Limb (tissue), 2 donors: ENCODE measurements at regions not wholly inside any gene's neighbourhood (a gene's known extent, or its start where the extent isn't known, plus 50 kb on each side); places are given as distances from the start of the nearest gene placed in this dataset.
"Not testable (repeated sequence)": the region's sequence is repeated elsewhere in the genome, so short reads cannot be mapped to it uniquely, and the experiment has no call there.

Experiments used
- DNase-seq, 2 donors: peaks; one replicate each; pipeline ENCODE4 v3.0.0-alpha.2; 2016; ENCODE audit errors: extremely low spot score in 2 of 2

DNA sequence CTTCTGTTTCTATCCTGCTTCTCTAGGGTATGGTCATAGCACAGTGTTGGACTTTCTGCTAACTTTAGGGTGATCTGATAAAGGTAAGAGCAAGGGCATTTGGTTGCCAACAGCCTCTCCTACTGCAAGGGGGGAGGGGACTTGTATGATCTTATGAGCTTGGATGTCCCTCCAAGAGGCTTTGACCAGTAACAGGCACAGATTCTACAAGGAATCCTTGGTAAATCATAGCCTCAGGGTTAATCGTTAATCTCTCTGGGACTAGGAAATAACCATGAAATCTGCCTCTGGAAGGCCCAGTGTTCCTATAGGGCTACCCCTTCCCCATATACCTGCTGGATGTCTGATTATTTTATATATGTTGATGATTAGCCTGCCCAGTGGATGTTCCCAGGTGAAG, 134.8 kb upstream of the TNFSF4 start:
- no peak for DNase-seq

DNA sequence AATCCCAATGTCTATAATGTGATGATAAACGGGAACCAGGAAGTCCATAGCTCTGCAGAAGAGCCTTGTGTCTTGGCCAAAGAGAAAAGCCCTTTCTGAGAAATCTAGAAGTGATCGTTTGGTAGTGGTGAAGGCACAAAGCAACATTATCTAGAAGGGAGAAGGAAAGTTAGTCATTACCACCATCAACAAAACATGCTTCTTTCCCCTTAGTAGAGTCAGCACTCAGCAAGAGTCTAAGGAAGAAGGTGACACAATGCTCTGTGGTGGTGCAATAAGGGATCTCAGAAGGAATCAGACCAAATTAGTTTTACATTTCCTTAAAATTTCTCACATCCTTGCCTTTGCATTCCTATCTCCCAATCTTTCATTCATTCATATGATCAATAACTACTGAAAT, 134.4 kb upstream of the PRDX6 start:
- no peak for DNase-seq

DNA sequence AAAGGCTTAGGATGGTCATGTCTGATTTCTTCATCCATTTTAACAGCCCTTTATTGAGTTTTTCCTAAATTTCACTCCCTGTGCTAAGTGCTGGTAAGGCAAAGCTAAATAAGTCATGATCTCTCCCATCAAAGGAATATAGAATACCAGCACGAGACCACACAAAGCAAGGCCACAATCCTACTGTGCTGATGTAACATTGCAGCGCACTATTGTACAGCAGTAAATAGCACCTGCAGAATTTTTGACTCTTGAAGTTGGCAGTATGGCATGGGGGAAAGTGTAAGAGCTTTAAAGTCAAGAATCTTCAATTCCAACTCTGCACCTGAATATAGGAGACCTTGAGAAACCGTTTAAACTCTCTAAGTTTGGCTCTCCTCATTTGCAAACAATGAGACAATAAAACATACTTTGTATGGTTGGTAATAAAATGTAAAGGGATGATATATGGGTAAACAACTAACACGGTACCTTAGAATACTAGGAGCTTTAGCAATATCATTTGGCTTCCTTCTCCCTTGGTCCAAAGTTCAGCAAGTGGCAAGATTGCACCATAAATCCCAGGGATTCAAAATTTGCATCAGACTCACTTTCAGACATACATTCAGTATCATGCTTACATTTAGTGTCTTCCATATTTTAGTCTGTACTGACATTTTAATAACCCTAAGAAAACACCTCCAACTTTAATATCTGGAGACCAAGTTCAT, 132.9 kb upstream of the PRDX6 start:
- DNase-seq: no peak

DNA sequence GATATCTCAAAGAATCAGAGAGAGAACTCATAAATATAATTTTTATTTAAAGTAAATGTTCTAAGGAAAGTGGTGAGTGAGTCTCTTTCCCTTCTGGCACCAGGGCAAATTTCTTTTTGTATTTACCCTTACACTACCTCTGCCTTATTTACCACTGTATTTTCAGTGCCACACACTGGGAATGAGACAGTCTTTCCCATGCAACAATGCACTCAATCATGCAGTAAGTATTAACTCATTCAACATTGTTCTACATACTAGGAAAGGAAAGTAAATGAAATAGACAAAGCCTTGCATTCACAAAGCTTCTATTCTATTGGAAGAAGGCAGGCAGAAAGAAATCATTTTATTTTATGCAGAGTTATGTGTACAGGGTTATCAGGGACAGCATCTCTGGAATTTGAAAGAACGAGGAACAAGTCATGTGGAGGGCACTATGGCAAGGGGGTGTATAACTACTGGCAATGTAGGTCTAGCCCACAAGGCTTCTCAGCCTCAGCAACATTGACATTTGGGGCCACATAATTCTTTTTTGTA, 129.8 kb upstream of the PRDX6 start:
- no peak for DNase-seq

DNA sequence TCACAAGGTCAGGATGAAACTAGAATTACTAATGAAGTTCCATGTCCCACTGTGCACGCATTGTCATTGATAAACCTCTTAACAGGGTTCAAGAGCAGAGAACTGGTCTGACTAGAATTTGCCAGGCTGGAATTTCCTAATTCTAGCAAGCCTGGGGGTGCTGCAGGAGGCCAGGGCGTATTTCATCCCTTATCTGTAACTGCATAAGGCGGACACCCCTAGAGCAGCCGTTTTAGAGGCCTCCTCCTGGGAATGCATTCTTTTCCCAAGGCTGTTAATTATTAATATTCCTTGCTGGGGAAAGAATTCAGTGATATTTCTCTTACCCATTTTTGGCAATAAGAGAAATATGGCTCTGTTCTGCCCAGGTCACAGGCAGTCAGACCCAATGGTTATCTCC, 124.5 kb upstream of the PRDX6 start:
- not testable (repeated sequence) for DNase-seq

DNA sequence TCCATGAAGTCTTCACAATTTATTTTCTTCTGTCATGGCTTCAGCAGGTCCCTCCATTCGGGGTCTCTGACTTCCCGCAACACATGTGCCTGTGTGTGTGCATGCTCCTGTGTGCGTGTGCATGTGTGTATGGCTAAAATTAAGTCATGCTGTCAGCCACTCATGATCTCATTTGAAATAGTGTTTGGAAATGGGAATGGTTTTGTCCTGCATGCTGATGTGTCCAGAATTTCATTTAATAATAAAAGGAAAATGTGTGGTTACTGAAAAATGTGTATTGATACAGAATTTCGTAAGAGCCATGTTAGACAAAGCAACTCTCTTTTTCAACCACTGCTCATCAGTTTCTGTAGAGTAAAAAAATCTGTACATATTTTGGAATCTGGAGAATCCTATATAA, 123.8 kb upstream of the PRDX6 start:
- no peak for DNase-seq

DNA sequence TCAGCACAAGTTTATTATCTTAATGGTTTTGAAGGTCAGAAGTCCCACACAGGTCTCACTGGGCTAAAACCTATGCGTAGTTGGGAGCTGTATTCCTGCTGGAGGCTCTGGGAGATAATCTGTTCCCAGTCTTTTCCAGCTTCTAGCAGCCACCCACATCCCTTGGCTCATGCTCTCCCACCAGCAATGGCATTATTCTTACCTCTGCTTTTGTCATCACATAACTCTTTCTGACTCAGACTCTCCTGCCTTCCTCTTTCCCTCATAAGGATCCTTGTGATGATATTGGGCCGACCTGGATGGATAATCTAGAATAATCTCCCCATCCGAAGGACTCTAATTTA, 122.2 kb upstream of the PRDX6 start:
- DNase-seq: no peak

DNA sequence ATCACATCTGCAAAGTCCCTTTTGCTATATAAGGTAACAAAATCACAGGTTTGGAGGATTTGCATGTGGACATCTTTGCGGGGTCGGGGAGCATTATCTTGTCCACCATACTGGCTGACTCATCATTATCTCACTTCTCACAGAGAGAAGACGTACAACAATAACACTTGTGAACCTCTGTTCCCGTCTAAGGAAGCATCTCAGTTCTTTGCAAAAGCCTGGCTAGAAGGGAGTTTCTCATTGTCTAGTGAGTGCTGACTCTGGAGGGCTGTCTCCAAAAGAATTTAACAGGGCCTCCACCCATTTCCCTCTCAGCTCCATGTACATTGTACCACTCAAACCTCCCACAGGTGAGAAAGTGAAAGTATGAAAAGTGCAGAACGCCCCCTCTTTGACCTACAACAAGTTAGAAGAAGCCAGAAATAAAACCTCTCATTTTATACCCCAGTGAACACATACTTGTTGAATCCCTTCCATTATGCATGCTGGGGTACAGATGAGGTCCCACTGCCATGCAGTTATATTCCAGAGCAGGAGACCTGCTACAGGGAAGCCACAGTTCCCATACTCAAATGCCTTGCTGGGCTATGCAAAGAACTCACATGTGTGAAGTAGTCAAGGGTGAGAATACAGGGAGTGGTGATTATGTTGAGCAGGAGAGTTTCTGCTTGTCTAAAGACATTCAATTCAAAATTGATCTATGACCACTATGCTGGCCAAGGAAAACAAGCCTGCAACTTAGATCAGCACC, 121.7 kb upstream of the PRDX6 start:
- DNase-seq: no peak

DNA sequence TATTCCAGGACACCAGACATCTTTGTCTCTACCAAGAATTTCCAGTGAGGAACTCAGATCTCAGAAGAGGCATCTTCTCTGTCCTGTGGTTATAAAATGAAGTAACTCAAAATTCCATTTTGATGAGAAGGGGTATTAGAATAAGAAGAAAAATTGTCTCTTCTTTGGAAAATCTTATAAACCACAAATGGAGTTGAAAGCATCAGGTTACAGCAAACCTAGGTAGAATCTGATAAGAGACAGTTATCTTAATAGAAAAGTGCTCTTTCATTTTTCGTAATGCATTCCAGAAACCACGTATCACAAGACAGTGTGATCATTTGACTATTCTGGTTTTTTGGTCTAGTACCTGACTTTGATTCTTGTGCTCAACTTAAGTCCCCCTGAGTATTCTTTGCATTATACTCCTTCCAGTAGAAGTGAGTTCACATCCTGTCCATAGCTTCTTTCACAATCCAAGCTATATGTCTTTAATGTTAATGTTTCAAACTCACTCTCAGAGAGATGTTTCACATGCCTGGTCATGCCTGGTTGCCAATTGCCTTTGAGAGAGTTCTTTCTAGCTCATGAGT, 120.9 kb upstream of the PRDX6 start:
- no peak for DNase-seq

DNA sequence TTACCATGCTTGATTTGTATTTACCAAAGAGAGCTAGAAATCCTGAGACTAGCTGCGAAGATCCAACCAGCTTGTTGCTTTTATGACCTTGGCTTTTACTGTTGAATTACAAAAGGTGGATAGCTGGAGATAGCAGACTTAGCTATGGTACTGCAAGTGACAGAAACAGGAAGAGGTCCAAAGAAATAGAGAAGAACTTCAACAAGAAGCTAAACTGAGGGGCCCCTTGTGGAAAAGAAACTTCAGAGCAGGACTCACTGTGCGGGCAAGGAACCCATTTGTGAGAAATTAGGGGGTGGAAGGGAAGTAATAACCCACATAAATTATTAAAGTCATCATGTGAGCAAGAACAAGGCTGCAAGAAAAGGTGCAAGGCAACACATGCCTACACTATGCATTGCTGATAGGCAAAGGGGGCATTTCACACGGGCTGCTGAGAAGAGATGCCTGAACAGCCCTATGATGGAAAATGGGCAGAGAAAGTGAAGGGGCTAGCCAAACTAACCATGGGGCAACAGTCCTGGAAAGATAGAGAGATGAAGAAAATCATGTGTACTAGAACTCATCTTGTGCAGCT, 116.6 kb upstream of the PRDX6 start:
- no peak for DNase-seq

DNA sequence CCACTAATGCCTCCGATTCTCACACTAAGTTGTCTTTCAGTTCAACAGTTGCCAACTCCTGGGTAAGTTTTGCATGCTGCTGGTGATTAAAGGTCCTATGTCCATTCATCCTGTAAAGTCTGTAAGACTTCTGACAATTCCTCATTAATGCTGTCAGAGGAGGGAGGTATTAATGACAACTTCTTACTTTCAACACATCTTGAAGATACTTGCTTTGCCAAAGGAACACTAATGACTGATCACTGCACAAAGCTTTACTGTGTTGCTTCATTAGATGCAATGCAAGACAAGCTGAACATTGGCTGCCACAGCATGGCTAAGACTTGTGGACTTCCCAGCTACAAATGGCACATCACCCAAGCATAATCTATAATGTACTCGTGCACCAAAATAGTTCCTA, 114.6 kb upstream of the PRDX6 start:
- DNase-seq: no peak

DNA sequence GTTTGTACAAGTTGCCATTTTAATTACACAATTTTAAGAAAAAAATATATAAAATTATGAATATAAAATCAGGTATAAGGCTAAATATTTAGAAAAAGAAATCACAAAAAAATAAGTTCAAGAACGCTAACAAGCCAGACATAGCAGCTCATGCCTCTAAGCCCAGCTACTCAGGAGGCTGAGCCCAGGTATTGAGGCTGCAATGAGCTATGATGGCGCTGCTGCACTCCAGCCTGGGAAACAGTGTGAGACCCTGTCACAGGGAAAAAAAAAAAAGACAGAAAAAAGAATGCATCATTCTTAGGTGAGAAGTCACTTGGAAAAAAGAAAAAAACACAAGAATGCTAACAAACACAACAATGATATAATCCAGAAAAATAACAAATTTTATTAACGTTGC, 112.3 kb upstream of the PRDX6 start:
- no peak for DNase-seq

DNA sequence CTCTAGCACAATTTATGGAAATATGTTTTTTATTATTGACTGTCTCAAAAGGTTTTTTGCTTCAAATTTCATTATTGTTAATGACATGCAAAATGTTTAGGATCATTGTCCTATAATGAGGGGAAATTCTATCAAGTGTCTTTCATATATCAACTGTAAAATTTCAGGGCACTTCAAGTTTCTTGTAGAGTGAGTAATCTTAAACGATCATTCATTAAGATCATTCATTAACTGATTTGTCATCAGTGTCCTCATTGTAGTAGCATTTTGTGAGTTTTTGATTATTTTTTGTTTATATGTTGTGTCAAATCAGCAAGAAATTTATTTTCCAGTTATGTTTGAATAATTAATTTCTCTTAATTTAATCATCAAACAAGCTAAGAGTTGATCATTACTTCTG, 111.8 kb upstream of the PRDX6 start:
- DNase-seq: no peak

DNA sequence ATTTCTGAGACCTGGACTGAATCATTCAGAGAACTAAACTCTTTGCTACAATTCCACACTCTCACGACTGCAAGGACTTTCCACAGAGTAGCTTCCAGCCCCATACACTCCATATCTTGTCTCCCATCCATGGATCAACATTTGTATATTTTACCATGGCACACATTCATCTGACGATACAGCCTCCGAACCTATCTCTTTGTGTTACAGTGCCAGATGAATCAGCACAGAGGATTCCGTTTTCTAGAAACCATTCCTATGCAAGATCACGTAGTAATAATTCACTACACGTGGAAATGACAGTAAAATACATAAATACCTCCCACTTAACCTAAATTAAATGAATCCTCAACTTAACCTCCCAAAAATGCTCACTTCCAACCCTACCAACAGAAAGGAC, 110.0 kb upstream of the PRDX6 start:
- DNase-seq: no peak

DNA sequence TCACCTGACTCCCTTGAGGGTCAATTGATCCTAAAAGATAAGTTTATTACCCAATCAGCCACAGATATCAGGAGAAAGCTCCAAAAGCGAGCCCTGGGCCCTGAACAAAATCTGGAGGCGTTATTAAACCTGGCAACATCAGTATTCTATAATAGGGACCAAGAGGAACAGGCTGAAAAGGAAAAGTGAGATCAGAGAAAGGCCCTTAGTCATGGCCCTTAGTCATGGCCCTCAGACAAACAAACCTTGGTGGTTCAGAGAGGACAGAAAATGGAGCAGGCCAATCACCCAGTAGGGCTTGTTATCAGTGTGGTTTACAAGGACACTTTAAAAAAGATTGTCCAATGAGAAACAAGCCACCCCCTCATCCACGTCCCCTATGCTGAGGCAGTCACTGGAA, 106.5 kb upstream of the PRDX6 start:
- DNase-seq: not testable (repeated sequence)

DNA sequence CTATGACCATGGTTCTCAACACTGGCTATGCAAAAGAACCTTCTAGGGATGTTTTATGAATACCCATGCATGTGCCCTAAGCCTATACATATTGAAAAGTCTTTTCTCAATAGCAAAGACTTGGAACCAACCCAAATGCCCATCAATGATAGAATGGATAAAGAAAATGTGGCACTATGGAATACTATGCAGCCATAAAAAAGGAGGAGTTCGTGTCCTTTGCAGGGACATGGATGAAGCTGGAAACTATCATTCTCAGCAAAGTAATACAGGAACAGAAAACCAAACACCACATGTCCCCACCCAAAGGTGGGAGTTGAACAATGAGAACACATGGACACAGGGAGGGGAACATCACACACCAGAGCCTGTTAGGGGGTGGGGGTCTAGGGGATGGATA, 101.1 kb upstream of the PRDX6 start:
- not testable (repeated sequence) for DNase-seq

DNA sequence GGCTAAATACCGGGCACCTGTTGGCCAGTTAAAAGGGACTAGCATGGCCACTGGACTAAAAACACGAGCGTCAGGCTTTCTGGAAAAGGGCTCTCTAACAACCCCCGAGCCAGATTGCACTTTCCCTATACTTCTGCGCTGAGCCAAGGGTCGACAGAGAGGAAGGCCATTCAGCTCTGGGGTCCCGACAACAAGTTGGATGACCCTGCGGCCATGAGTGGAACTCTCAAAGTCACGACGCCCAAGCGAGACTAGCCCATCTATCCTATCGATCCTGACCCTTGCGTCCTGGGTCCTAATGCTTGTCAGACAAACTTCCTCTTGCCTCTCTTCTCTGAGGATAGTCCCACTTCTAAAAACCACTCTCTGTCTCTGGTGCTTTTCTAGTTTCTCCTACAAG, 99.9 kb upstream of the PRDX6 start:
- no peak for DNase-seq

DNA sequence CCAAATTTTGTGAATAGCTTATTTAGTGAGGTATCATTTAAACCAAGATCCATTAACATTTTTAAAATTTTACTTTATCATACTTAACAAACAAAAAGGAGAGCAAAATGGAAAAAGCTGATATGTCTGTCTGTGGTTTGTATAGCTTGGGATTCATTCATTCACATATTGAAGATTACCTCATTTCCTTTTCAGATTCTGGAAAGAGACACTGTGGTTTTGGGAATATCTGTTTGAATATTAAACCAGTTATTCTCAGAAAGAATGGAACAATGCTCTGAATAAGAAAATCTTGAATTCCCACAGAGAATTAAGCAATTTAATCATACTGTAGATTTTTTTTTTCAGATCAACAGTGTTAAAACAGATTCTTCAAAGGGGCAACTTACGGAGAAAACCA, 93.8 kb upstream of the PRDX6 start:
- DNase-seq: no peak

DNA sequence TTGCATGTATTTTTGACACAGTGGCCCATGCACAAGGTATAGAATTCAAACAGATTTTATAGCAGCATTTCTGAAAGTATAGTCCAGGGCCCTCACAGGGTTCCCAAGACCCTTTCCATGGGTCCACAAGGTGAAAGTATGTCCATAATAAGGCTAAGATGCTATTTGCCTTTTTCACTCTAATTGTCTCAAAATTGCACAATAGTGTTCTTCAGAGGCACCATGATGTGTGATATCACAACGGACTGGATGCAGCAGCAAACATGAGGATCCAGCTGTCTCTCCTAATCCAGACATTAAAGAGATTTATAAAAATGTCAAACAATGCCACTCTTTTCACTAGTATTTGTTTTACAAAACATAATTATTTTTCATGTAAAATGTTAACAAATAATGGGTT, 88.8 kb upstream of the PRDX6 start:
- DNase-seq: no peak

DNA sequence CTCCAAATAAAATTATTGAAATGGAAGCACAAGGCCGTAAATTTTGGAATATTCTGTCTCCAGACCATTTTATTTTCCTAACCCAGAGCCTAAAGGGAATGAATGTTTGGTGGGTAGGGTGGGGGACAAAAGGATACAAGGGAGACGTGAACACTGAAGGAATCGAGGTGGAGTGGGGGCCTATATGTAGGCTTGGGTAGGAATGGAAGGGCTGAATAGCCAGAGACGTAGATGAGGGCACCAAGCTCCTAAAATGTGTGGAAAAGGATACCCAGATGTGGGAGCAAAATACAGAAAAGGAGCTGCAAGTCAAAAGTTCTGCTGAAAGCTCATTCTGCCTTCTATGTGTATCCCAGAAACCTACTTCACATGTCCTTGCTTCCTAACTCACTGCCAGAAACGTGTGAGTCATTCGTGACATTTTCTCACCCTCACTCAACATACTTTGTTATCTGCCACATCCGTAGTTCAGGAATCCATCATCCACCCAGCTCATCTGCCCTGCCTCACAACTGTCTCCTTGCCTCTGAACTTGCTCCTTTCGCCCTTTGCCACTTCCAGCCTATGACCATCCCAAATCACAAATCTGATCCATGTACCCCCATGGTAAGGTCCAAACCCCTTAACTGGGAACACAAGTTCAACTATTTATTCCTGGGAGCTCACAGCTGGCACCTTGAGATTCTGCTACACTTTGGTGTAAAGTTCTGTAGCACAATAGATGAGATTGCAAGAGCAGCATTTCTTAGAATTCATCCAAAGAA, 84.1 kb upstream of the PRDX6 start:
- no peak for DNase-seq

DNA sequence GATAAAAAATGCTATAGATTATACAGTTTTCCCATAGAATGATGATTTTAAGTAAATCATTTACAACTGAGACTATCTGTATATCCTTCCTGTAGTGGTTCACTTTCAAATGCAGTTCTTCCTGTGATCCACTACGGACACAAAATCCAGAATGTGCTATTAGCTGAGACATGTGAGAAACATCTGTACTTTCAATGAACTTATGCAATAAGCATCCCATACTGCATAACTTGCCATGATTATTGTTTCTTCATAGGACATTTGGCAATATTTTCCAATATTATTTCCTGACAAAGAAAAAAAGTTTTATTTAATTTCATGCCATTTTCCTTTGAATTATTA, 83.5 kb upstream of the PRDX6 start:
- DNase-seq: no peak

DNA sequence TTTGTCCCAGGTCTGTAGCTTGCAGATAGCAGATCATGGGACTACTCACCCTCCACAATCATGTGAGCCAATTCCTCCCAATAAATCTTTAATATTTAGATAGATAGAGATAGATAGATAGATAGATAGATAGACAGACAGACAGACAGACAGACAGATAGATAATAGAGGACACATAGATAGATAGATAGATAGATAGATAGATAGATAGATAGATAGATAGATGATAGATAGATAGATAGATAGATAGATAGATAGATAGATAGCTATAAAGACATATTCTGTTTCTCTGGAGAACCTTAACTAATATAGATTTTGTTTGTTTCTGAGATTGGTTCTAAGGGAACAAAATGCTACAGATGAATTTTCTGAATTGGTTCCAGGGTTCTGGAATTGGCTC, 82.3 kb upstream of the PRDX6 start:
- DNase-seq: not testable (repeated sequence)
